GM12878 (cell line): ENCODE measurements at regions not wholly inside any gene's neighbourhood (a gene's known extent, or its start where the extent isn't known, plus 50 kb on each side); places are given as distances from the start of the nearest gene placed in this dataset.

ENCODE experiments used
- ATAC-seq: fragments of 200-7000 bp; cut with Tn5 transposase; 3 replicates; pipeline ENCODE4 v1.9.1; 2020; ENCODE audit warnings: mild to moderate bottlenecking, moderate library complexity
- BruUV-seq: library from RNA; stranded (reverse); fragments of 400-500 nt; replicated peaks from 2 replicates; lab custom pipeline; 2021; lab: Mats Ljungman, UMichigan
- CTCF ChIA-PET: fragments of 300-600 bp; sonication (Branson Sonifier 250); formaldehyde crosslinking; extraction: SDS; loops from one replicate; lab custom pipeline; 2021; ENCODE audit warnings: inconsistent platforms; lab: Yijun Ruan, JAX
- POLR2A ChIA-PET: fragments of 350-600 bp; formaldehyde crosslinking; extraction: SDS; loops from one replicate; lab custom pipeline; 2021; ENCODE audit warnings: inconsistent platforms; lab: Charles Lee
- RAD21 ChIA-PET: fragments of 300-600 bp; sonication (Branson Sonifier 250); formaldehyde crosslinking; loops from one replicate; lab custom pipeline; 2023; ENCODE audit warnings: antibody characterized with exemption; ENCODE audit not compliant: unreplicated experiment; lab: Charles Lee
- SMC1A ChIA-PET: fragments of 300-600 bp; sonication (Branson Sonifier 250); formaldehyde crosslinking; loops from one replicate; lab custom pipeline; 2023; ENCODE audit not compliant: unreplicated experiment, uncharacterized antibody; lab: Charles Lee
- DNase-seq: peaks from one replicate; pipeline ENCODE4 v3.0.0-alpha.2; 2011; ENCODE audit warnings: low read depth, low spot score
- FAIRE-seq: peaks from 3 replicates; lab custom pipeline; 2011; peaks lifted over from hg19 to GRCh38; lab: Jason Lieb, UNC
- H2AFZ ChIP-seq: 2 replicates; pipeline ENCODE4 v1.6.0; 2011; ENCODE audit warnings: low read depth, low read length, control low read depth; ENCODE audit not compliant: control insufficient read depth
- H3K27ac ChIP-seq: 2 replicates; pipeline ENCODE4 v1.5.1; 2011; ENCODE audit warnings: control low read depth; ENCODE audit not compliant: control insufficient read depth, insufficient read depth
- H3K27me3 ChIP-seq, 2 experiments: replicated peaks in 1 of 2; 2 replicates each; pipeline versions ENCODE4 v1.6.0 to v1.6.1; 2011; ENCODE audit warnings: low read length in 1 of 2; ENCODE audit not compliant: control insufficient read depth in 2 of 2, insufficient read depth in 2 of 2
- H3K36me3 ChIP-seq, 2 experiments: 2 replicates each; pipeline ENCODE4 v1.5.1; 2011; ENCODE audit warnings: low read length in 1 of 2; ENCODE audit not compliant: control insufficient read depth in 2 of 2, insufficient read depth in 2 of 2
- H3K4me1 ChIP-seq: 2 replicates; pipeline ENCODE4 v1.6.1; 2011; ENCODE audit warnings: mild to moderate bottlenecking, low read length, moderate library complexity, mixed read lengths; ENCODE audit not compliant: control insufficient read depth, insufficient read depth
- H3K4me2 ChIP-seq: 2 replicates; pipeline ENCODE4 v1.6.0; 2011; ENCODE audit warnings: control low read depth; ENCODE audit not compliant: control insufficient read depth, insufficient read depth
- H3K4me3 ChIP-seq: fragments of 200-600 bp; sonication (generic); 2 replicates; pipeline ENCODE4 v1.5.1; 2016
- H3K79me2 ChIP-seq: 2 replicates; pipeline ENCODE4 v1.6.0; 2011; ENCODE audit warnings: low read length; ENCODE audit not compliant: control insufficient read depth, insufficient read depth
- H3K9ac ChIP-seq: 2 replicates; pipeline ENCODE4 v1.8.0; 2011; ENCODE audit warnings: low read length, control low read depth, mixed read lengths; ENCODE audit not compliant: control insufficient read depth, insufficient read depth
- H3K9me3 ChIP-seq: replicated peaks from 3 replicates; pipeline ENCODE4 v1.5.1; 2011; ENCODE audit warnings: mild to moderate bottlenecking, low read length; ENCODE audit not compliant: control insufficient read depth, insufficient read depth
- H4K20me1 ChIP-seq: 2 replicates; pipeline ENCODE4 v1.6.0; 2011; ENCODE audit not compliant: control insufficient read depth, insufficient read depth
- CBX3 ChIP-seq: fragments of 200-600 bp; sonication (generic); IDR thresholded peaks from 2 replicates; pipeline ENCODE4 v1.6.1; 2016; ENCODE audit warnings: low read depth, borderline replicate concordance
- CHD1 ChIP-seq: IDR thresholded peaks from 2 replicates; pipeline ENCODE4 v1.6.1; 2012; ENCODE audit warnings: low read depth, low read length, improper control_type of control experiment
- CUX1 ChIP-seq: IDR thresholded peaks from 2 replicates; pipeline ENCODE4 v1.6.1; 2012; ENCODE audit warnings: improper control_type of control experiment, low read depth, low read length; ENCODE audit not compliant: insufficient replicate concordance
- EED ChIP-seq: sonication (generic); IDR thresholded peaks from 2 replicates; pipeline ENCODE4 v1.6.1; 2016; ENCODE audit warnings: antibody characterized with exemption, low read depth
- JUNB ChIP-seq: IDR thresholded peaks from 2 replicates; pipeline ENCODE4 v1.6.1; 2016; ENCODE audit warnings: antibody characterized with exemption, mild to moderate bottlenecking
- MTA2 ChIP-seq: fragments of 450-650 bp; IDR thresholded peaks from 2 replicates; pipeline ENCODE4 v1.6.1; 2016; ENCODE audit warnings: low read depth, mild to moderate bottlenecking, moderate library complexity
- NKRF ChIP-seq: fragments of 450-650 bp; conservative IDR thresholded peaks from 2 replicates; pipeline ENCODE4 v1.6.1; 2017; ENCODE audit warnings: mild to moderate bottlenecking, moderate library complexity
- NR2C1 ChIP-seq: fragments of 450-650 bp; IDR thresholded peaks from 2 replicates; pipeline ENCODE4 v1.6.1; 2017; ENCODE audit warnings: antibody characterized with exemption, mild to moderate bottlenecking, moderate library complexity
- PKNOX1 ChIP-seq: fragments of 450-650 bp; IDR thresholded peaks from 2 replicates; pipeline ENCODE4 v1.6.1; 2016; ENCODE audit warnings: mild to moderate bottlenecking
- POLR2AphosphoS2 ChIP-seq: IDR thresholded peaks from 2 replicates; pipeline ENCODE4 v1.6.1; 2011; ENCODE audit warnings: low read depth, mild to moderate bottlenecking, low read length, improper control_type of control experiment, moderate library complexity
- RCOR1 ChIP-seq: conservative IDR thresholded peaks from 2 replicates; pipeline ENCODE4 v1.6.1; 2012; ENCODE audit warnings: low read depth, low read length, improper control_type of control experiment
- RFX5 ChIP-seq: IDR thresholded peaks from 2 replicates; pipeline ENCODE4 v1.6.1; 2011; ENCODE audit warnings: low read depth, low read length, improper control_type of control experiment
- SREBF1 ChIP-seq: IDR thresholded peaks from 2 replicates; pipeline ENCODE4 v1.6.1; 2012; ENCODE audit warnings: mild to moderate bottlenecking, low read length
- SREBF2 ChIP-seq: IDR thresholded peaks from 2 replicates; pipeline ENCODE4 v1.6.1; 2012; ENCODE audit warnings: mild to moderate bottlenecking, low read length
- SRF ChIP-seq, 2 experiments: IDR thresholded peaks; 2 replicates each; pipeline ENCODE4 v1.6.1; 2011; ENCODE audit warnings: low read depth in 2 of 2, low read length in 2 of 2, mild to moderate bottlenecking in 1 of 2, moderate library complexity in 1 of 2
- STAT1 ChIP-seq: fragments of 450-650 bp; conservative IDR thresholded peaks from 2 replicates; pipeline ENCODE4 v1.6.1; 2014; ENCODE audit warnings: antibody characterized with exemption, mild to moderate bottlenecking
- TCF12 ChIP-seq: IDR thresholded peaks from 2 replicates; pipeline ENCODE4 v1.6.1; 2011; ENCODE audit warnings: low read depth, mild to moderate bottlenecking, low read length
- TCF3 ChIP-seq: IDR thresholded peaks from 2 replicates; pipeline ENCODE4 v1.6.1; 2012; ENCODE audit warnings: low read depth, mild to moderate bottlenecking, low read length, borderline replicate concordance; ENCODE audit not compliant: insufficient read depth
- WGBS: methylation state at CpG from one replicate; pipeline ENCODE4 v1.1.6; 2016; ENCODE audit warnings: low lambda C conversion rate; ENCODE audit not compliant: insufficient replicate concordance, insufficient coverage; ENCODE audit errors: missing lambda C conversion rate; 5-methylcytosine and 5-hydroxymethylcytosine counted together
- in situ Hi-C: fragments of 300-500 bp; cut with MboI; formaldehyde crosslinking; loops from 9 replicates; pipeline ENCODE4 v1.14.3; 2018; ENCODE audit warnings: mixed read lengths
- intact Hi-C: fragments of 100-400 bp; cut with micrococcal nuclease; formaldehyde crosslinking; loops from one replicate; pipeline ENCODE4 v1.14.2; 2022; ENCODE audit not compliant: unreplicated experiment

- Histone ChIP-seq H4K20me1 (no peaks in the 10 kb centered on the region), H3K9ac (no peak overlapping the region), H3K36me3 (no peaks in the 10 kb centered on the region), H3K9me3 (no peaks in the 10 kb centered on the region), H3K4me2 (no peak overlapping the region), H3K4me1 (no peaks in the 10 kb centered on the region), H2AFZ (no peak overlapping the region), H3K27ac (no peak overlapping the region), H3K79me2 (no peaks in the 10 kb centered on the region), H3K27me3 (no peaks in the 10 kb centered on the region), H3K4me3 (no peak overlapping the region)
- FAIRE-seq (no peak), ATAC-seq (no peak), DNase-seq (no peak)
- ChIA-PET RAD21 (no interaction called here), CTCF (no interaction called here), POLR2A (no interaction called here), SMC1A (no interaction called here)
- no TSS peak for BruUV-seq
- in situ Hi-C loops = no loop called here
- 23% methylated on average over 12 of the region's 12 CpGs for WGBS
- intact Hi-C loops = no loop called here
- TF ChIP-seq SREBF1 = no peak
- no peak for TF ChIP-seq SRF (IDR thresholded peaks at IDR 0.05; ENCODE audit: low read depth in 2 of 2, low read length in 2 of 2)
- TF ChIP-seq EED = no peak
- no peak for TF ChIP-seq POLR2AphosphoS2
- no peak for TF ChIP-seq JUNB
- no peak for TF ChIP-seq STAT1
- no peak for TF ChIP-seq TCF3
- no peak for TF ChIP-seq PKNOX1
- no peak for TF ChIP-seq CBX3
- no peak for TF ChIP-seq RFX5
- no peak for TF ChIP-seq CHD1
- TF ChIP-seq MTA2 = no peak
- no peak for TF ChIP-seq RCOR1
- no peak for TF ChIP-seq CUX1
- TF ChIP-seq NKRF = no peak
- TF ChIP-seq TCF12 = no peak
- no peak for TF ChIP-seq NR2C1
- TF ChIP-seq SREBF2 = no peak
Observed at GRCh38 chr7:155985518-155986250, 173.4 kb upstream of the SHH start.
